GM23338 (cell line): ENCODE measurements at regions not wholly inside any gene's neighbourhood (a gene's known extent, or its start where the extent isn't known, plus 50 kb on each side); places are given as distances from the start of the nearest gene placed in this dataset.
A peak's percentile ranks its signal among the peaks of the same experiment; 100 is the strongest.

Experiments used
- ATAC-seq: fragments of 200-7000 bp; cut with Tn5 transposase; 3 replicates; pipeline ENCODE4 v1.9.1; 2020
- DNase-seq: peaks from one replicate; pipeline ENCODE4 v3.0.0-alpha.2; 2015; ENCODE audit warnings: low spot score
- H2AFZ ChIP-seq: fragments of 200-600 bp; sonication (generic); 2 replicates; pipeline ENCODE4 v1.8.0; 2016; ENCODE audit warnings: antibody characterized with exemption, mild to moderate bottlenecking, moderate library complexity
- H3F3A ChIP-seq: fragments of 200-600 bp; sonication (generic); replicated peaks from 2 replicates; pipeline ENCODE4 v1.8.0; 2017; ENCODE audit warnings: antibody characterized with exemption, mixed run types, low read depth
- H3K27ac ChIP-seq: fragments of 200-600 bp; sonication (generic); 2 replicates; pipeline ENCODE4 v1.6.1; 2016; ENCODE audit warnings: low read depth
- H3K27me3 ChIP-seq: fragments of 200-600 bp; sonication (generic); 2 replicates; pipeline ENCODE4 v1.8.0; 2016; ENCODE audit warnings: mild to moderate bottlenecking, mixed run types, moderate library complexity; ENCODE audit not compliant: insufficient read depth
- H3K36me3 ChIP-seq: fragments of 200-600 bp; sonication (generic); 2 replicates; pipeline ENCODE4 v1.8.0; 2016; ENCODE audit warnings: mild to moderate bottlenecking; ENCODE audit not compliant: insufficient read depth
- H3K4me1 ChIP-seq: fragments of 200-600 bp; sonication (generic); 2 replicates; pipeline ENCODE4 v1.8.0; 2016; ENCODE audit warnings: mild to moderate bottlenecking, moderate library complexity; ENCODE audit not compliant: insufficient read depth
- H3K4me2 ChIP-seq: fragments of 200-600 bp; sonication (generic); 2 replicates; pipeline ENCODE4 v1.7.1; 2017; ENCODE audit warnings: mixed run types
- H3K4me3 ChIP-seq: fragments of 200-600 bp; sonication (generic); 2 replicates; pipeline ENCODE4 v1.6.1; 2016; ENCODE audit warnings: mixed run types
- H3K79me2 ChIP-seq: fragments of 200-600 bp; sonication (generic); replicated peaks from 2 replicates; pipeline ENCODE4 v1.8.0; 2017; ENCODE audit warnings: mild to moderate bottlenecking; ENCODE audit not compliant: insufficient read depth
- H3K9me2 ChIP-seq: fragments of 200-600 bp; sonication (generic); 2 replicates; pipeline ENCODE4 v1.8.0; 2017; ENCODE audit not compliant: insufficient read depth
- H4K20me1 ChIP-seq: fragments of 200-600 bp; sonication (generic); replicated peaks from 2 replicates; pipeline ENCODE4 v1.8.0; 2017; ENCODE audit warnings: mild to moderate bottlenecking; ENCODE audit not compliant: insufficient read depth
- H3K27ac Mint-ChIP-seq: 2 replicates; pipeline ENCODE4 v1.8.0; 2020; ENCODE audit warnings: inconsistent platforms, mild to moderate bottlenecking, moderate library complexity, mixed read lengths
- H3K27me3 Mint-ChIP-seq: 3 replicates; pipeline ENCODE4 v1.8.0; 2022; ENCODE audit warnings: low read depth, mild to moderate bottlenecking, moderate library complexity, mixed read lengths, inconsistent platforms; ENCODE audit not compliant: insufficient read depth, poor library complexity
- H3K36me3 Mint-ChIP-seq: 3 replicates; pipeline ENCODE4 v1.8.0; 2021; ENCODE audit warnings: low read depth, mild to moderate bottlenecking, inconsistent platforms, moderate library complexity, mixed read lengths
- H3K4me1 Mint-ChIP-seq: 3 replicates; pipeline ENCODE4 v1.8.0; 2020; ENCODE audit warnings: mild to moderate bottlenecking, inconsistent platforms, mixed read lengths
- H3K4me3 Mint-ChIP-seq: 3 replicates; pipeline ENCODE4 v1.8.0; 2021; ENCODE audit warnings: moderate library complexity, mild to moderate bottlenecking, inconsistent platforms, mixed read lengths
- H3K9me3 Mint-ChIP-seq: 3 replicates; pipeline ENCODE4 v1.8.0; 2020; ENCODE audit warnings: moderate library complexity, mild to moderate bottlenecking, inconsistent platforms, mixed read lengths
- CREB1 ChIP-seq: fragments of 250-450 bp; sonication (Bioruptor Pico); IDR thresholded peaks from 2 replicates; pipeline ENCODE4 v1.5.0; 2020; ENCODE audit warnings: low read depth, mild to moderate bottlenecking, moderate library complexity
- CTCF ChIP-seq, 2 experiments: fragments of 200-600 bp in 1 of 2; sonication (generic) in 1 of 2; conservative IDR thresholded peaks; 2 replicates each; pipeline versions ENCODE4 v1.5.1 to v1.6.1; 2016 to 2017; ENCODE audit warnings: antibody characterized with exemption in 2 of 2, low read depth in 2 of 2, mild to moderate bottlenecking in 2 of 2, moderate library complexity in 1 of 2
- ETS1 ChIP-seq: IDR thresholded peaks from 2 replicates; pipeline ENCODE4 v1.6.1; 2016; ENCODE audit warnings: antibody characterized with exemption
- EZH2 ChIP-seq: fragments of 200-600 bp; sonication (generic); IDR thresholded peaks from one replicate; pipeline ENCODE4 v1.8.0; 2017; ENCODE audit warnings: antibody characterized with exemption, mild to moderate bottlenecking, low read depth; ENCODE audit not compliant: unreplicated experiment
- EZH2phosphoT487 ChIP-seq: fragments of 200-600 bp; sonication (generic); IDR thresholded peaks from one replicate; pipeline ENCODE4 v1.8.1; 2018; ENCODE audit warnings: antibody characterized with exemption; ENCODE audit not compliant: unreplicated experiment
- JUNB ChIP-seq: IDR thresholded peaks from one replicate; pipeline ENCODE4 v1.6.1; 2016; ENCODE audit warnings: antibody characterized with exemption; ENCODE audit not compliant: unreplicated experiment
- NANOG ChIP-seq: IDR thresholded peaks from 2 replicates; pipeline ENCODE4 v1.6.1; 2016; ENCODE audit warnings: antibody characterized with exemption, borderline replicate concordance
- POLR2AphosphoS5 ChIP-seq: IDR thresholded peaks from 2 replicates; pipeline ENCODE4 v1.6.1; 2016; ENCODE audit warnings: antibody characterized with exemption, low read depth
- REST ChIP-seq: IDR thresholded peaks from one replicate; pipeline ENCODE4 v1.6.1; 2018; ENCODE audit warnings: antibody characterized with exemption; ENCODE audit not compliant: unreplicated experiment
- STAT1 ChIP-seq: IDR thresholded peaks from one replicate; pipeline ENCODE4 v1.6.1; 2016; ENCODE audit warnings: antibody characterized with exemption; ENCODE audit not compliant: unreplicated experiment
- ZNF114 ChIP-seq: fragments of 250-450 bp; sonication (Bioruptor Pico); IDR thresholded peaks from 2 replicates; pipeline ENCODE4 v1.5.0; 2020; ENCODE audit warnings: mild to moderate bottlenecking, moderate library complexity
- ZNF331 ChIP-seq: fragments of 250-450 bp; sonication (Bioruptor Pico); IDR thresholded peaks from 2 replicates; pipeline ENCODE4 v1.5.0; 2020; ENCODE audit warnings: low read depth, mild to moderate bottlenecking, moderate library complexity
- TF ChIP-seq, protein P1 (sequence below): fragments of 250-450 bp; sonication (Bioruptor Pico); IDR thresholded peaks from 2 replicates; pipeline ENCODE4 v1.5.0; 2020; ENCODE audit warnings: mild to moderate bottlenecking, moderate library complexity

DNA sequence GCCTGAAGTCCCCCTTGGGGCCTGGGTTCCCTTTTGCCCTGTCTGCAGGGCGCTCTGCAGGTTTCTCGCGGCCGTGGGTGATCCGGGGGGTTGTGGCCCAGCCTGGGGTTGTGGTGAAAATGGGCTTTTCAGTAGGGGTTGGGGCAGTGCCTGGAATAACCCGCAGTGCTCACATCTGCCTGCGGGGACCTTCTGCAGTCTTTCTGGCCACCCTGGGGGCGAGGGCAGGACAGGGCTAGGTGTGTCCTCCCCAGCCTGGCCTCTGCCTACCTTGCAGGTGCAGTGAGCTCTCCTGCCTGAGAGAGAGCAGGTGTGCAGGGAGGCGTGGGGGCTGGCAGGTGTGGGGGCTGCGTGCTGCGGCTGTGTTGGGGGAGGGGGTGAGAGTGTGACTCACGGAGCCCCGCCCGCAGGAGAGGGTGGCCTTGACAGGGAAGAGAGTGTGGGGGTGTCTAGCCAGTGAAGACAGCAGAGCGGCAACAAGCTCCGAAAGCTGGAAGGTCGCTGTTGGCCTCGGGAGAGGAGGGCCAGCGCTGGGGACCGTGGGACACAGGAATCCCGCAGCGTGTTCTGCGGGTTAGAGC lies 131.4 kb downstream of the MRPL36 start:
- peaks cover 5% of the 10 kb centered on the region; the same call in 1 of the 2 replicates for H3K9me2 ChIP-seq
- peaks cover 22% of the 10 kb centered on the region for H3K4me1 Mint-ChIP-seq
- peak overlapping the region; percentile 83 for H3K4me2 ChIP-seq
- peaks cover 3% of the 10 kb centered on the region; the same call in 2 of the 3 replicates for H3K9me3 Mint-ChIP-seq
- H2AFZ ChIP-seq: peak overlapping the region; percentile 63; the same call in 1 of the 2 replicates
- H3K4me3 ChIP-seq: peak overlapping the region; percentile 61
- no peak for TF ChIP-seq POLR2AphosphoS5
- TF ChIP-seq NANOG: no peak
- no peak for TF ChIP-seq STAT1
- TF ChIP-seq, protein P1, sequence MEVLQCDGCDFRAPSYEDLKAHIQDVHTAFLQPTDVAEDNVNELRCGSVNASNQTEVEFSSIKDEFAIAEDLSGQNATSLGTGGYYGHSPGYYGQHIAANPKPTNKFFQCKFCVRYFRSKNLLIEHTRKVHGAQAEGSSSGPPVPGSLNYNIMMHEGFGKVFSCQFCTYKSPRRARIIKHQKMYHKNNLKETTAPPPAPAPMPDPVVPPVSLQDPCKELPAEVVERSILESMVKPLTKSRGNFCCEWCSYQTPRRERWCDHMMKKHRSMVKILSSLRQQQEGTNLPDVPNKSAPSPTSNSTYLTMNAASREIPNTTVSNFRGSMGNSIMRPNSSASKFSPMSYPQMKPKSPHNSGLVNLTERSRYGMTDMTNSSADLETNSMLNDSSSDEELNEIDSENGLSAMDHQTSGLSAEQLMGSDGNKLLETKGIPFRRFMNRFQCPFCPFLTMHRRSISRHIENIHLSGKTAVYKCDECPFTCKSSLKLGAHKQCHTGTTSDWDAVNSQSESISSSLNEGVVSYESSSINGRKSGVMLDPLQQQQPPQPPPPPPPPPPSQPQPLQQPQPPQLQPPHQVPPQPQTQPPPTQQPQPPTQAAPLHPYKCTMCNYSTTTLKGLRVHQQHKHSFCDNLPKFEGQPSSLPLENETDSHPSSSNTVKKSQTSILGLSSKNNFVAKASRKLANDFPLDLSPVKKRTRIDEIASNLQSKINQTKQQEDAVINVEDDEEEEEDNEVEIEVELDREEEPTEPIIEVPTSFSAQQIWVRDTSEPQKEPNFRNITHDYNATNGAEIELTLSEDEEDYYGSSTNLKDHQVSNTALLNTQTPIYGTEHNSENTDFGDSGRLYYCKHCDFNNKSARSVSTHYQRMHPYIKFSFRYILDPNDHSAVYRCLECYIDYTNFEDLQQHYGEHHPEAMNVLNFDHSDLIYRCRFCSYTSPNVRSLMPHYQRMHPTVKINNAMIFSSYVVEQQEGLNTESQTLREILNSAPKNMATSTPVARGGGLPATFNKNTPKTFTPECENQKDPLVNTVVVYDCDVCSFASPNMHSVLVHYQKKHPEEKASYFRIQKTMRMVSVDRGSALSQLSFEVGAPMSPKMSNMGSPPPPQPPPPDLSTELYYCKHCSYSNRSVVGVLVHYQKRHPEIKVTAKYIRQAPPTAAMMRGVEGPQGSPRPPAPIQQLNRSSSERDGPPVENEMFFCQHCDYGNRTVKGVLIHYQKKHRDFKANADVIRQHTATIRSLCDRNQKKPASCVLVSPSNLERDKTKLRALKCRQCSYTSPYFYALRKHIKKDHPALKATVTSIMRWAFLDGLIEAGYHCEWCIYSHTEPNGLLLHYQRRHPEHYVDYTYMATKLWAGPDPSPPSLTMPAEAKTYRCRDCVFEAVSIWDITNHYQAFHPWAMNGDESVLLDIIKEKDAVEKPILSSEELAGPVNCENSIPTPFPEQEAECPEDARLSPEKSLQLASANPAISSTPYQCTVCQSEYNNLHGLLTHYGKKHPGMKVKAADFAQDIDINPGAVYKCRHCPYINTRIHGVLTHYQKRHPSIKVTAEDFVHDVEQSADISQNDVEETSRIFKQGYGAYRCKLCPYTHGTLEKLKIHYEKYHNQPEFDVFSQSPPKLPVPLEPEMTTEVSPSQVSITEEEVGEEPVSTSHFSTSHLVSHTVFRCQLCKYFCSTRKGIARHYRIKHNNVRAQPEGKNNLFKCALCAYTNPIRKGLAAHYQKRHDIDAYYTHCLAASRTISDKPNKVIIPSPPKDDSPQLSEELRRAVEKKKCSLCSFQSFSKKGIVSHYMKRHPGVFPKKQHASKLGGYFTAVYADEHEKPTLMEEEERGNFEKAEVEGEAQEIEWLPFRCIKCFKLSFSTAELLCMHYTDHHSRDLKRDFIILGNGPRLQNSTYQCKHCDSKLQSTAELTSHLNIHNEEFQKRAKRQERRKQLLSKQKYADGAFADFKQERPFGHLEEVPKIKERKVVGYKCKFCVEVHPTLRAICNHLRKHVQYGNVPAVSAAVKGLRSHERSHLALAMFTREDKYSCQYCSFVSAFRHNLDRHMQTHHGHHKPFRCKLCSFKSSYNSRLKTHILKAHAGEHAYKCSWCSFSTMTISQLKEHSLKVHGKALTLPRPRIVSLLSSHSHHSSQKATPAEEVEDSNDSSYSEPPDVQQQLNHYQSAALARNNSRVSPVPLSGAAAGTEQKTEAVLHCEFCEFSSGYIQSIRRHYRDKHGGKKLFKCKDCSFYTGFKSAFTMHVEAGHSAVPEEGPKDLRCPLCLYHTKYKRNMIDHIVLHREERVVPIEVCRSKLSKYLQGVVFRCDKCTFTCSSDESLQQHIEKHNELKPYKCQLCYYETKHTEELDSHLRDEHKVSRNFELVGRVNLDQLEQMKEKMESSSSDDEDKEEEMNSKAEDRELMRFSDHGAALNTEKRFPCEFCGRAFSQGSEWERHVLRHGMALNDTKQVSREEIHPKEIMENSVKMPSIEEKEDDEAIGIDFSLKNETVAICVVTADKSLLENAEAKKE: no peak
- TF ChIP-seq ZNF331 (CRISPR knock-in tag): no peak
- TF ChIP-seq JUNB: no peak
- no peak for TF ChIP-seq EZH2
- TF ChIP-seq CTCF (conservative IDR thresholded peaks at IDR 0.05; ENCODE audit: low read depth in 2 of 2): no peak
- no peak for TF ChIP-seq CREB1 (CRISPR knock-in tag)
- TF ChIP-seq REST: no peak
- TF ChIP-seq ETS1: no peak
- no peak for TF ChIP-seq ZNF114 (CRISPR knock-in tag)
- no peak for TF ChIP-seq EZH2phosphoT487
- H3K27ac ChIP-seq: no peak overlapping the region
- H3K4me1 ChIP-seq: peaks cover 6% of the 10 kb centered on the region; the same call in 1 of the 2 replicates
- peaks cover 29% of the 10 kb centered on the region for H3K27me3 Mint-ChIP-seq
- no peaks in the 10 kb centered on the region; the same call in 1 of the 2 replicates for H3F3A ChIP-seq
- H3K27ac Mint-ChIP-seq: no peak overlapping the region
- H3K4me3 Mint-ChIP-seq: peak overlapping the region; percentile 67
- H3K36me3 ChIP-seq: no peaks in the 10 kb centered on the region
- H3K36me3 Mint-ChIP-seq: no peaks in the 10 kb centered on the region; the same call in 2 of the 3 replicates
- peak; percentile 62 for DNase-seq
- H3K27me3 ChIP-seq: peaks cover 26% of the 10 kb centered on the region
- no peaks in the 10 kb centered on the region for H4K20me1 ChIP-seq
- ATAC-seq: peak; percentile 68
- H3K79me2 ChIP-seq: no peaks in the 10 kb centered on the region
